Natural killer cell (primary cell): ENCODE measurements at regions not wholly inside any gene's neighbourhood (a gene's known extent, or its start where the extent isn't known, plus 50 kb on each side); places are given as distances from the start of the nearest gene placed in this dataset.
A peak's percentile ranks its signal among the peaks of the same experiment; 100 is the strongest.

ENCODE experiments used
- ATAC-seq, 3 donors: fragments of 150-1000 bp in 2 of 3; fragments of 200-7000 bp in 1 of 3; cut with Tn5 transposase; 1 replicate in 1 of 3; 2 replicates in 2 of 3; pipeline ENCODE4 v1.10.0; 2021; ENCODE audit warnings: mild to moderate bottlenecking in 2 of 3, moderate library complexity in 2 of 3
- DNase-seq, 2 donors: peaks; one replicate each; pipeline versions ENCODE4 v3.0.0 to v3.0.0-alpha.2; 2013 to 2021; ENCODE audit warnings: mixed read lengths in 1 of 2
- H3K27ac ChIP-seq: one replicate; pipeline ENCODE4 v1.5.1; 2013; ENCODE audit warnings: mild to moderate bottlenecking, low read length
- H3K27me3 ChIP-seq: one replicate; pipeline ENCODE4 v1.6.1; 2013; ENCODE audit warnings: low read length; ENCODE audit not compliant: control insufficient read depth, insufficient read depth
- H3K36me3 ChIP-seq: one replicate; pipeline ENCODE4 v1.6.1; 2013; ENCODE audit warnings: low read length; ENCODE audit not compliant: control insufficient read depth, insufficient read depth
- H3K4me1 ChIP-seq: one replicate; pipeline ENCODE4 v1.6.1; 2013; ENCODE audit warnings: low read length; ENCODE audit not compliant: control insufficient read depth, insufficient read depth
- H3K4me3 ChIP-seq: one replicate; pipeline ENCODE4 v1.5.1; 2013; ENCODE audit warnings: low read length
- H3K9me3 ChIP-seq: one replicate; pipeline ENCODE4 v1.6.1; 2013; ENCODE audit warnings: low read length; ENCODE audit not compliant: control insufficient read depth, insufficient read depth
- H3K27ac Mint-ChIP-seq, 2 donors: one replicate each; pipeline ENCODE4 v1.8.0; 2022; ENCODE audit warnings: mild to moderate bottlenecking in 2 of 2, mixed read lengths in 2 of 2, moderate library complexity in 1 of 2
- H3K27me3 Mint-ChIP-seq, 2 donors: one replicate each; pipeline ENCODE4 v1.8.0; 2022; ENCODE audit warnings: low read depth in 2 of 2, mixed read lengths in 2 of 2
- H3K36me3 Mint-ChIP-seq: one replicate; pipeline ENCODE4 v1.8.0; 2022; ENCODE audit warnings: mixed read lengths
- H3K4me1 Mint-ChIP-seq, 2 donors: one replicate each; pipeline ENCODE4 v1.8.0; 2022; ENCODE audit warnings: mixed read lengths in 2 of 2
- H3K4me3 Mint-ChIP-seq: one replicate; pipeline ENCODE4 v1.8.0; 2022; ENCODE audit warnings: mild to moderate bottlenecking, moderate library complexity, mixed read lengths
- H3K9me3 Mint-ChIP-seq, 2 donors: one replicate each; pipeline ENCODE4 v1.8.0; 2022; ENCODE audit warnings: mixed read lengths in 2 of 2
- WGBS: methylation state at CpG from one replicate; pipeline ENCODE4 v1.1.7; 2013; ENCODE audit warnings: missing lambda C conversion rate; ENCODE audit not compliant: insufficient coverage; 5-methylcytosine and 5-hydroxymethylcytosine counted together
- intact Hi-C: fragments of 100-400 bp; cut with micrococcal nuclease; formaldehyde crosslinking; loops from one replicate; pipeline ENCODE4 v1.14.2; 2022
- TF ChIP-seq, protein P1 (sequence below): fragments of 200-600 bp; IDR thresholded peaks from one replicate; pipeline ENCODE4 v1.8.0; 2022; ENCODE audit warnings: antibody characterized with exemption

DNA sequence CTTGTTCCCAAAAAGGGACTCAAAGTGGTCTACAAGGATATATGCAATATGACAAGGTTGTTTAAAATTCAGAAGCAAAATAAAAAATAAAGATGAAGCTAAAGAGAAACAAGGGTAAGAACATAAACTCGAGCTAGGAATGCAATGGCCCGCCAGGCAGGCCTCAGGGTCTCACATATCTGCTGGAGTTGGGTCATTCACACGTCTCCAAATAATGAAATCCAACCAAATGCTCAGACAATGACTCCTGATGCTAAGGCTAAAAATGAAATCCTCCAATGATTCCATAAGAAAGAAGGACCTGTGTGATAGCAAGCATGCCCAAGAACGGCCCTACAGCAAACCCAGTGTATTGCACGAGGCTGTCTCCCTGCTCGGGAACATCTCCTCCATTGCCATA lies 153.3 kb upstream of the ETS2 start:
- H3K27me3 ChIP-seq: no peaks in the 10 kb centered on the region
- H3K36me3 Mint-ChIP-seq: no peaks in the 10 kb centered on the region
- WGBS: 79% methylated on average over 6 of the region's 6 CpGs
- no peaks in the 10 kb centered on the region for H3K9me3 ChIP-seq
- DNase-seq (no peak), ATAC-seq (no peak)
- no peaks in the 10 kb centered on the region for H3K4me1 ChIP-seq
- H3K27ac Mint-ChIP-seq: no peak overlapping the region
- H3K27ac ChIP-seq: no peak overlapping the region
- no peaks in the 10 kb centered on the region for H3K36me3 ChIP-seq
- no peak overlapping the region for H3K4me3 Mint-ChIP-seq
- H3K9me3 Mint-ChIP-seq: no peaks in the 10 kb centered on the region
- TF ChIP-seq, protein P1, sequence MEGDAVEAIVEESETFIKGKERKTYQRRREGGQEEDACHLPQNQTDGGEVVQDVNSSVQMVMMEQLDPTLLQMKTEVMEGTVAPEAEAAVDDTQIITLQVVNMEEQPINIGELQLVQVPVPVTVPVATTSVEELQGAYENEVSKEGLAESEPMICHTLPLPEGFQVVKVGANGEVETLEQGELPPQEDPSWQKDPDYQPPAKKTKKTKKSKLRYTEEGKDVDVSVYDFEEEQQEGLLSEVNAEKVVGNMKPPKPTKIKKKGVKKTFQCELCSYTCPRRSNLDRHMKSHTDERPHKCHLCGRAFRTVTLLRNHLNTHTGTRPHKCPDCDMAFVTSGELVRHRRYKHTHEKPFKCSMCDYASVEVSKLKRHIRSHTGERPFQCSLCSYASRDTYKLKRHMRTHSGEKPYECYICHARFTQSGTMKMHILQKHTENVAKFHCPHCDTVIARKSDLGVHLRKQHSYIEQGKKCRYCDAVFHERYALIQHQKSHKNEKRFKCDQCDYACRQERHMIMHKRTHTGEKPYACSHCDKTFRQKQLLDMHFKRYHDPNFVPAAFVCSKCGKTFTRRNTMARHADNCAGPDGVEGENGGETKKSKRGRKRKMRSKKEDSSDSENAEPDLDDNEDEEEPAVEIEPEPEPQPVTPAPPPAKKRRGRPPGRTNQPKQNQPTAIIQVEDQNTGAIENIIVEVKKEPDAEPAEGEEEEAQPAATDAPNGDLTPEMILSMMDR: no peak
- H3K27me3 Mint-ChIP-seq: peaks cover 22 to 35% of the 10 kb centered on the region in 2 donors
- H3K4me3 ChIP-seq: no peak overlapping the region
- intact Hi-C loops: no loop called here
- no peaks in the 10 kb centered on the region for H3K4me1 Mint-ChIP-seq

DNA sequence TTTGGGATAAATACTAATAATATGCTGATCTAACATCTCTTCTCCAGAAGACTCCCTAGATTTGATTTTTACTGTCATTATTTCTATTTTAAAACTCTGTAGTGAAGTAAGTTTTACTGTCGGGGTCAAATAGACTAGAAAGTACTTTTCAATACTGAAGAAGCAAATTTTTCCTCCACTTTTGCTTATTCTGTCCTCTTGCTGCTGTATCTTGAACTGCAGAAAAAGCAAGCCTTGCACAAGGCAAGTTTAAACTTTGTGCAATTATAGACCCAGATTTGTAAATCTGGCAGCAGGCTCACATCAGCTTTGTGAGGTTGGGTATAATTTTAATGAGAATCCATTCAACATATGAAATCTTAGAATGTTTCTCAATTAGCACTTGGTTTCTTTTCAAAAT lies 151.1 kb upstream of the ETS2 start:
- Mint-ChIP-seq H3K9me3 (no peaks in the 10 kb centered on the region), H3K27ac (no peak overlapping the region), H3K27me3 (peaks cover 30 to 48% of the 10 kb centered on the region in 2 donors), H3K4me1 (peaks cover 0 to 1% of the 10 kb centered on the region in 2 donors), H3K4me3 (no peak overlapping the region), H3K36me3 (no peaks in the 10 kb centered on the region)
- H3K36me3 ChIP-seq: no peaks in the 10 kb centered on the region
- H3K27ac ChIP-seq: no peak overlapping the region
- H3K27me3 ChIP-seq: peaks cover 5% of the 10 kb centered on the region
- TF ChIP-seq, protein P1: no peak
- intact Hi-C loops: no loop called here
- no peak overlapping the region for H3K4me3 ChIP-seq
- H3K9me3 ChIP-seq: no peaks in the 10 kb centered on the region
- ATAC-seq (no peak), DNase-seq (no peak)
- no CpG with 5 or more reads among the region's 1 CpG for WGBS
- H3K4me1 ChIP-seq: no peaks in the 10 kb centered on the region

DNA sequence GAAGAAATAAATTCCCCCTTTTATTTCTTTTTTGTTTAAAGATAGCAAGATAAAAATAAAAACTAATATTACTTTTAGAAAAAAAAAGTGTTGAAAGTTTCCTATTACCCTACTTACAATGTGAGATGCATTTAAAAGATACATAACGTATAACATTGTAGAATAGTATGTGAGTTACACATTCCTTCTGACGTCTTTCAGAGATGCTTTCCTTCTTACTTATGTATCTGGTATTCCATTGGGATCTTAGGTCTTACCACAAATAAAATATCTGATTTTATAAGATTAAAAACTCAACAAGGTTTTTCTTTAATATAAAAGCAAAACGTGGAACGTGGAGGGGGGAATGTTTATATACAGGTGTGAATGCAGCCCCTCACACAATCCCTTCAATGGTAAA lies 147.2 kb upstream of the ETS2 start:
- Histone ChIP-seq H3K27me3 (peaks cover 13% of the 10 kb centered on the region), H3K27ac (no peak overlapping the region), H3K4me1 (peaks cover 8% of the 10 kb centered on the region), H3K36me3 (no peaks in the 10 kb centered on the region), H3K9me3 (no peaks in the 10 kb centered on the region), H3K4me3 (no peak overlapping the region)
- Mint-ChIP-seq H3K9me3 (no peaks in the 10 kb centered on the region), H3K36me3 (no peaks in the 10 kb centered on the region), H3K27ac (no peak overlapping the region), H3K4me3 (no peak overlapping the region), H3K27me3 (peaks cover 43 to 60% of the 10 kb centered on the region in 2 donors), H3K4me1 (peaks cover 5 to 10% of the 10 kb centered on the region in 2 donors)
- TF ChIP-seq, protein P1: no peak
- WGBS: no CpG with 5 or more reads among the region's 4 CpGs
- DNase-seq: no peak
- no peak for ATAC-seq
- intact Hi-C loops: no loop called here

DNA sequence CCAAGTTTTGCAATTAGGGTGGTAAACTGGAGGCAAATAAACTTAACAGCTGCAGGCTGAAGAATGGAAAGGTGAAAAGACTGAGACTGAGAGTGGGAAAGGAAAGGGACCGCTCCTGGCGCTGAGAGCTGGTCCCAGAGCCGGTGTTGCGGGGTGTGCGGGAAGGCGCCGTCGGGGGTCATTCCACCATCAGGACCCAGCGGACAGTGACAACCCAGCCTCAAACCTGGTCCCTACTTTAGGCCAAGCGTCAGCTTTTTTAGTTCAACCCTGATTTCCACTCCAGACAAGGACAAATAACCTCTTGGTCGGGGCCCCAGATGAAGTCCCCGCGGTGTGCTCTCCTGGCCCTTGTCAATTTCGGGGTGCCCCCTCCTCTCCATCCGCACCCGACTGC lies 145.8 kb upstream of the ETS2 start:
- WGBS: 34% methylated on average over 16 of the region's 16 CpGs

More for the DNA sequence above, 145.8 kb upstream of the ETS2 start:
- Mint-ChIP-seq H3K4me1 (peaks cover 5 to 10% of the 10 kb centered on the region in 2 donors), H3K9me3 (no peaks in the 10 kb centered on the region), H3K27ac (no peak overlapping the region), H3K4me3 (peak overlapping the region; percentile 78), H3K36me3 (no peaks in the 10 kb centered on the region), H3K27me3 (peaks cover 51 to 67% of the 10 kb centered on the region in 2 donors)
- H3K4me3 ChIP-seq: no peak overlapping the region
- no peaks in the 10 kb centered on the region for H3K36me3 ChIP-seq
- DNase-seq (no peak), ATAC-seq (no peak)
- peaks cover 8% of the 10 kb centered on the region for H3K4me1 ChIP-seq
- H3K27ac ChIP-seq: no peak overlapping the region
- intact Hi-C loops: no loop called here
- no peaks in the 10 kb centered on the region for H3K9me3 ChIP-seq
- peaks cover 13% of the 10 kb centered on the region for H3K27me3 ChIP-seq
- TF ChIP-seq, protein P1: no peak
